BLaER1 treated with 17β-estradiol and CSF1 and Interleukin-3, amounts not matched to agents 10 nM and 100 nM (cell line): ENCODE measurements at regions not wholly inside any gene's neighbourhood (a gene's known extent, or its start where the extent isn't known, plus 50 kb on each side); places are given as distances from the start of the nearest gene placed in this dataset.

ENCODE experiments used
- H3K27ac ChIP-seq, 11 experiments: shearing (Covaris generic); formaldehyde crosslinking; 2 replicates each; pipeline ENCODE4 v1.8.1; 2022
- H3K27me3 ChIP-seq, 11 experiments: shearing (Covaris generic); formaldehyde crosslinking; 2 replicates each; pipeline ENCODE4 v1.8.1; 2022
- H3K36me3 ChIP-seq, 11 experiments: shearing (Covaris generic); formaldehyde crosslinking; 2 replicates each; pipeline ENCODE4 v1.8.1; 2022
- H3K4me1 ChIP-seq, 10 experiments: shearing (Covaris generic); formaldehyde crosslinking; 2 replicates each; pipeline ENCODE4 v1.8.1; 2022
- H3K4me2 ChIP-seq, 11 experiments: shearing (Covaris generic); formaldehyde crosslinking; 2 replicates each; pipeline ENCODE4 v1.8.1; 2022
- H3K4me3 ChIP-seq, 10 experiments: shearing (Covaris generic); formaldehyde crosslinking; 2 replicates each; pipeline ENCODE4 v1.8.1; 2022
- H3K9ac ChIP-seq, 11 experiments: shearing (Covaris generic); formaldehyde crosslinking; 2 replicates each; pipeline ENCODE4 v1.8.1; 2022
- H3K9me3 ChIP-seq, 11 experiments: shearing (Covaris generic); formaldehyde crosslinking; replicated peaks in 1 of 11; 2 replicates each; pipeline ENCODE4 v1.8.1; 2022
- H4K20me1 ChIP-seq, 11 experiments: shearing (Covaris generic); formaldehyde crosslinking; 2 replicates each; pipeline ENCODE4 v1.8.1; 2022
- Cebpa-rat ChIP-seq, 11 experiments: shearing (Covaris generic); IDR thresholded peaks; 2 replicates each; pipeline ENCODE4 v1.8.1; 2022

DNA sequence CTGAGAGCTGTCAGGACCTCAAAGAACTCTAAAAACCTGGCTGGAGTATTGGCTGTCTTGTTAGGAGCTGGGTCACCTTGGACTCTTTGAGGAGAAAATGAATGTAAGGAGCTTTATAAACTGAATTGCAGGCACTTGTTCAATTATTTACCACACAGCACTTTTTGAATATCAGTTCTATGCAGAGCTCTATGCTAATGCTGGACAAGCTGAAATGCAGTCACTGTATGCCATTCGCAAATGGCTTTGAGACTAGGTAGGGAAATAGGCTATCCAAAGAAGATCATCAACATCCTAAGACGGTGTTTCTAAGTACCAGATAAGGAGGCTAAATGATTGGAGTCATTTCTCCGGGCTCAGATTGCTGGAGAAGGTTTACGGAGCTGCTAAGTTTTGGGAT, 333.5 kb downstream of the SIPA1L2 start:
- Histone ChIP-seq H3K4me3 (no peak overlapping the region), H3K27me3 (no peaks in the 10 kb centered on the region), H3K4me2 (no peak overlapping the region), H3K9ac (no peak overlapping the region), H3K9me3 (no peaks in the 10 kb centered on the region), H3K36me3 (no peaks in the 10 kb centered on the region), H4K20me1 (no peaks in the 10 kb centered on the region), H3K4me1 (peaks cover 0 to 7% (median 0%) of the 10 kb centered on the region in 10 experiments; a peak in 2 of 20 replicates), H3K27ac (no peak overlapping the region)
- no peak for TF ChIP-seq Cebpa-rat (IDR thresholded peaks at IDR 0.05)

DNA sequence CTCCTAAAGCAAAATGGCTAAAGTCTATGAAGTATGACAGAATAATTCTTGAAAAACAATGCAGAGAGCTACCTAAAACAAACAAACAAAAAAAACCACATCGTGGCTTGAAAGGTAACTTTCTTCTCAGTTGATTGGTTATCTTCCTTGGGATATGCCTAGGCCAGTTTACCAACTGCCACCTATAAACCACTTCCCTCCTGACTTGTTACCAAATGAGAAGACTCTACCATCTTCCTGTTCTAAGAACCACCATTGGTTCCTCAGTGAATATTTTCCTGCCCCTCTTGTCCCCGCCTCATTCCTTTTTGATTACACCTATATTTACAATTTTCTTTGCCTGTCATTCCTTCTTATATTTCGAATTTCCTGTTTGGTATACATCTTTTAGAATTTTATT, 336.6 kb downstream of the SIPA1L2 start:
- no peak overlapping the region for H3K27ac ChIP-seq
- no peaks in the 10 kb centered on the region for H4K20me1 ChIP-seq
- H3K4me3 ChIP-seq: no peak overlapping the region
- H3K4me1 ChIP-seq: peaks cover 0 to 2% (median 0%) of the 10 kb centered on the region in 10 experiments; a peak in 2 of 20 replicates
- H3K36me3 ChIP-seq: no peaks in the 10 kb centered on the region
- no peak overlapping the region for H3K9ac ChIP-seq
- H3K9me3 ChIP-seq: no peaks in the 10 kb centered on the region
- no peak for TF ChIP-seq Cebpa-rat (IDR thresholded peaks at IDR 0.05)
- H3K4me2 ChIP-seq: no peak overlapping the region
- H3K27me3 ChIP-seq: no peaks in the 10 kb centered on the region

- H3K4me2 ChIP-seq: no peak overlapping the region
- no peak overlapping the region for H3K27ac ChIP-seq
- no peak for TF ChIP-seq Cebpa-rat (IDR thresholded peaks at IDR 0.05)
Observed at GRCh38 chr1:232292818-232293217, 337.1 kb downstream of the SIPA1L2 start.

GRCh38 chr1:232292239-232292638, 337.7 kb downstream of the SIPA1L2 start:
- Histone ChIP-seq H3K27ac (no peak overlapping the region), H3K36me3 (no peaks in the 10 kb centered on the region), H3K9me3 (no peaks in the 10 kb centered on the region), H4K20me1 (no peaks in the 10 kb centered on the region), H3K4me3 (no peak overlapping the region), H3K4me2 (no peak overlapping the region), H3K4me1 (no peaks in the 10 kb centered on the region), H3K27me3 (no peaks in the 10 kb centered on the region), H3K9ac (no peak overlapping the region)
- TF ChIP-seq Cebpa-rat (IDR thresholded peaks at IDR 0.05): no peak

More at GRCh38 chr1:232292818-232293217, 337.1 kb downstream of the SIPA1L2 start:
- Histone ChIP-seq H3K9me3 (no peaks in the 10 kb centered on the region), H3K4me3 (no peak overlapping the region), H3K27me3 (no peaks in the 10 kb centered on the region), H3K36me3 (no peaks in the 10 kb centered on the region), H4K20me1 (no peaks in the 10 kb centered on the region), H3K9ac (no peak overlapping the region), H3K4me1 (no peaks in the 10 kb centered on the region)

DNA sequence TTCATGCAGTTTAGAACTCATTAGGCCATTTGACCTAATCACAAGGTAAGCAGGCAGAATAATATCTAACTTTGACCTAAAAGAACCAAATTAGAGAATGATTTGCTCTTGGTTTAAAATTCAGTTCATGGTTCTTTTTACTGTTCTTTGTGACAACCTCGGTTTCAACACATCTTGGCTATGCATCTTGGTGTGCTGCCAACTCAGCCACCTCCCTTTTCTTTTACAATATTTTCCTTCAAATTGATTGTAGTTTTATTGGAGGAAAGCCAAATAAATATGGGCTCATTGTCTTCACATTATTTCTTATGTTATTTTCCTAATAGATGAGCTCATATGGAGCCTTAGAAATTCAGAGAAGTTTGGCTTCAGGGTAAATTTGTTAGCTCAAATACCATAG, 338.3 kb downstream of the SIPA1L2 start:
- Histone ChIP-seq H4K20me1 (no peaks in the 10 kb centered on the region), H3K4me2 (no peak overlapping the region), H3K9ac (no peak overlapping the region), H3K27ac (no peak overlapping the region), H3K4me1 (no peaks in the 10 kb centered on the region), H3K4me3 (no peak overlapping the region), H3K36me3 (no peaks in the 10 kb centered on the region), H3K9me3 (no peaks in the 10 kb centered on the region), H3K27me3 (no peaks in the 10 kb centered on the region)
- no peak for TF ChIP-seq Cebpa-rat (IDR thresholded peaks at IDR 0.05)

DNA sequence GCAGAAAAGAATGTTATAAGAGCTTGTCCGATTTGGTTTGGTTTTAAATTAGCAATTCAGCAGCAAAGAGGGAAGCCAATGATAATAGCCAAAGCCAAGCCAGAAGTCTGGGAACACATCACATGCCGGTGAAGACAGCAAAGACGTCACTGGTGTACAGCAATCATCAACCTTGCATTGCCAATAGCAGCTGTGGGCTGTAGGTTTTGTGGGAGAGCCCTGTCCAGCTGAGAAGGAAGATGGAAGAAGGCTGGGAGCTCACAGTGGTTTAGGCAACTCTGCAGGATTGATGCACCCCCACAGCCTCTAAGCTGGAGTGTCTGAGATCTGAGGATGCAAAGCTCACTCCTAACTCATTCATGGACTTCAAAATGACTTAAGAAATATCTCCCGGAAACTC, 338.7 kb downstream of the SIPA1L2 start:
- Histone ChIP-seq H4K20me1 (no peaks in the 10 kb centered on the region), H3K9ac (no peak overlapping the region), H3K9me3 (no peaks in the 10 kb centered on the region), H3K4me1 (no peaks in the 10 kb centered on the region), H3K27ac (no peak overlapping the region), H3K4me3 (no peak overlapping the region), H3K36me3 (no peaks in the 10 kb centered on the region), H3K27me3 (no peaks in the 10 kb centered on the region), H3K4me2 (no peak overlapping the region)
- TF ChIP-seq Cebpa-rat (IDR thresholded peaks at IDR 0.05): no peak

DNA sequence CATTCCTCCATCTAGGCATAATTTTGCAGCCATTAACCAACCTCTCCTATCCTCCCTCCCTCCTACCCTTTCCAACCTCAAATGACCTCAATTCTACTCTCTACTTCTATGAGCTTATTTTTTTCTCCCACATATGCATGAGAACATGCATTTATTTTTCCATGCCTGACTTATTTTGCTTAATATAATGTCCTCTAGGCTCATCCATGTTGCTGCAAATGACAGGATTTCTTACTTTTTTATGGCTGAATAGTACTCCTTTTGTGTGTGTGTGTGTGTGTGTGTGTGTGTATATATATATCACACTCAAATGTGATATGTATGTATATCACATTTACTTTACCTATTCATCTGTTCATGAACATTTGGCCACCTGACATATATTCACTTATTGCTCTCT, 339.4 kb downstream of the SIPA1L2 start:
- Histone ChIP-seq H3K4me3 (no peak overlapping the region), H3K27me3 (no peaks in the 10 kb centered on the region), H3K9ac (no peak overlapping the region), H3K4me2 (no peak overlapping the region), H3K27ac (no peak overlapping the region), H3K4me1 (no peaks in the 10 kb centered on the region), H3K9me3 (no peaks in the 10 kb centered on the region), H4K20me1 (no peaks in the 10 kb centered on the region), H3K36me3 (no peaks in the 10 kb centered on the region)
- TF ChIP-seq Cebpa-rat (IDR thresholded peaks at IDR 0.05): no peak

GRCh38 chr1:232287676-232288569, 342.0 kb downstream of the SIPA1L2 start:
- Histone ChIP-seq H3K27me3 (no peaks in the 10 kb centered on the region), H3K36me3 (no peaks in the 10 kb centered on the region), H4K20me1 (no peaks in the 10 kb centered on the region)

DNA sequence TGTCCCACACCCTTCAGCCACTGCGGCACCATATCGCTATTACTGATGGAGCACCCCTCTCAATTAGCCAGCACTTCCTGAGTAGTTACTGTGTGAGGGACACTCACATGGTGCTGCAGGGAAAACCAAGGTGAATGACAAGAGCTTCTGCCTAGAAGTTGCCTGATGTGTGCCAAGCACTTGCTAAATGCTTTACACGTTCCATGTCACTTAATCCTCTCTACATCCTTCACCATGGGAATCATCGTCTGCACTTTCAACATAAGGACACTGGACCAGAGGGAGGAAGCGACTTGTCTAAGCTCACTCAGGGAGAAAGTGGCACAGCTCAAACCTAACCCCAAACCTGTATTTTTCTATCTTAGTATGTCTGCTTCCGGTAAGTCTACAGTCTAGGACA, 344.8 kb downstream of the SIPA1L2 start:
- Histone ChIP-seq H3K27me3 (no peaks in the 10 kb centered on the region), H3K4me1 (no peaks in the 10 kb centered on the region; a peak in 1 of 20 replicates), H3K9ac (no peak overlapping the region), H3K4me3 (no peak overlapping the region), H3K9me3 (no peaks in the 10 kb centered on the region), H3K4me2 (no peak overlapping the region), H3K27ac (no peak overlapping the region), H4K20me1 (no peaks in the 10 kb centered on the region), H3K36me3 (no peaks in the 10 kb centered on the region)
- TF ChIP-seq Cebpa-rat (IDR thresholded peaks at IDR 0.05): no peak

More at GRCh38 chr1:232287676-232288569, 342.0 kb downstream of the SIPA1L2 start:
- Histone ChIP-seq H3K4me3 (no peak overlapping the region), H3K9me3 (no peaks in the 10 kb centered on the region), H3K9ac (no peak overlapping the region), H3K27ac (no peak overlapping the region), H3K4me1 (no peaks in the 10 kb centered on the region; a peak in 1 of 20 replicates), H3K4me2 (no peak overlapping the region)
- TF ChIP-seq Cebpa-rat (IDR thresholded peaks at IDR 0.05): no peak

DNA sequence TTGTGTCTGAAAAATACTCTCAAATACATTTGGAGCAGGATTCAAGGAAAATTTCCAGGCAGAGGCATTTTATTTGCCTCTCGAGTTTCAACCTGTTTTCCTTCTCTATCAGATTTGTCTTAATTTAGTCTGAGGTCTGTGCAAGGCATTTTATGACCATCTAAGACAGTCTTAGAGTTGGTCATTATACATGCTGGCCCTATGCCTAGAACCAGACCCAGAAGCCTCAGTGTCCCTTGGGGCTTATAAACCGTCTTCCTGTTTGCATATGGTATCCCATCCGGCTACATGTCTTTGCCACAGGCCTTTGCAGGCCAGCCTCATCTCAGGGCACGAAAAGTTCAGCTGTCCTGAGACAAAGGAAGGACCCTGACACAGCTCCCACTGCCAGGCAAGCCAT, 346.1 kb downstream of the SIPA1L2 start:
- TF ChIP-seq Cebpa-rat (IDR thresholded peaks at IDR 0.05): no peak
- H3K4me3 ChIP-seq: no peak overlapping the region

More for the DNA sequence above, 346.1 kb downstream of the SIPA1L2 start:
- Histone ChIP-seq H3K36me3 (no peaks in the 10 kb centered on the region), H3K9me3 (no peaks in the 10 kb centered on the region), H3K27me3 (no peaks in the 10 kb centered on the region), H3K4me1 (no peaks in the 10 kb centered on the region; a peak in 1 of 20 replicates), H3K9ac (no peak overlapping the region), H3K27ac (no peak overlapping the region), H3K4me2 (no peak overlapping the region), H4K20me1 (no peaks in the 10 kb centered on the region)
